Gastroesophageal sphincter (tissue), 4 donors: ENCODE measurements at regions not wholly inside any gene's neighbourhood (a gene's known extent, or its start where the extent isn't known, plus 50 kb on each side); places are given as distances from the start of the nearest gene placed in this dataset.

ENCODE experiments used
- ATAC-seq: fragments of 150-250 bp; one replicate; pipeline ENCODE4 v1.9.1; 2016; ENCODE audit warnings: mild to moderate bottlenecking, moderate library complexity
- H3K27ac ChIP-seq, 4 donors: fragments of 200-600 bp; sonication (generic) in 3 of 4; 1 replicate in 3 of 4; 2 replicates in 1 of 4; pipeline ENCODE4 v1.5.1; 2016 to 2019
- H3K27me3 ChIP-seq: fragments of 200-600 bp; sonication (generic); one replicate; pipeline ENCODE4 v1.5.1; 2019
- H3K36me3 ChIP-seq, 2 donors: fragments of 200-600 bp; sonication (generic); one replicate each; pipeline ENCODE4 v1.5.1; 2019; ENCODE audit warnings: control low read depth in 1 of 2
- H3K4me1 ChIP-seq, 3 donors: fragments of 200-600 bp; sonication (generic); 1 replicate in 2 of 3; 2 replicates in 1 of 3; pipeline ENCODE4 v1.5.1; 2016 to 2019; ENCODE audit warnings: control low read depth in 2 of 3
- H3K4me3 ChIP-seq, 2 donors: fragments of 200-600 bp; sonication (generic); one replicate each; pipeline ENCODE4 v1.5.1; 2019; ENCODE audit warnings: mild to moderate bottlenecking in 1 of 2, moderate library complexity in 1 of 2
- H3K9me3 ChIP-seq, 3 donors: fragments of 200-600 bp; sonication (generic); one replicate each; pipeline ENCODE4 v1.5.1; 2017 to 2019; ENCODE audit warnings: control low read depth in 2 of 3
- CTCF ChIP-seq, 4 experiments: fragments of 200-600 bp in 2 of 4; fragments of 450-650 bp in 2 of 4; sonication (generic) in 1 of 4; IDR thresholded peaks; one replicate each; pipeline ENCODE4 v1.5.1; 2017 to 2019; ENCODE audit warnings: antibody characterized with exemption in 4 of 4, mild to moderate bottlenecking in 2 of 4, moderate library complexity in 2 of 4
- EP300 ChIP-seq: sonication (generic); formaldehyde crosslinking; IDR thresholded peaks from one replicate; pipeline ENCODE4 v1.6.1; 2017; ENCODE audit warnings: antibody characterized with exemption, mild to moderate bottlenecking
- POLR2A ChIP-seq, 2 donors: fragments of 450-650 bp; IDR thresholded peaks; one replicate each; pipeline ENCODE4 v1.6.1; 2017; ENCODE audit warnings: antibody characterized with exemption in 2 of 2, mild to moderate bottlenecking in 2 of 2, moderate library complexity in 1 of 2
- POLR2AphosphoS5 ChIP-seq: sonication (generic); formaldehyde crosslinking; IDR thresholded peaks from one replicate; pipeline ENCODE4 v1.6.1; 2017; ENCODE audit warnings: antibody characterized with exemption
- WGBS, 2 donors: methylation state at CpG; one replicate each; pipeline ENCODE4 v1.1.5; 2018; ENCODE audit warnings: low coverage in 1 of 2; 5-methylcytosine and 5-hydroxymethylcytosine counted together

DNA sequence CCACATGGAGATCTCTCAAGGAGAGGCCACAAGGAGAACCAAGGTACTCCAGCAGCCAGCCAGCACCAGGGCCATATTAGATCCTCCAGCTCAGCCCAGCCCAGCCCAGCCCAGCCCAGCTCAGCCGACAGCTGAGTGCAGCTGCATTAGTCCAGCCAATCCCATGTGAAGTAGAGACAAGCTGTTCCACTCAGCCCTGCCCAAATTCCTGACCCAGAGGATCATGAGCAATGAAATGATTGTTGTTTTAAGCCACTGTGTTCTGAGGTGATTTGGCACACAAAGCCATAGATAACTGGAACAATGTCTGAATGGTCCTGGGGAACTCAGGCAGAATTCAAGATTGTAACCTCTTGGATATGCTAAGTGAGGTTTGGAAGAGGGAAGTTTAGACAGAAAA is 59.5 kb upstream of the BMP2 start:
- WGBS, 2 donors = no CpG with 5 or more reads among the region's 1 CpG

GRCh38 chr20:6707321-6707831 is 60.1 kb upstream of the BMP2 start:
- ATAC-seq = no peak
- Histone ChIP-seq H3K9me3 (no peaks in the 10 kb centered on the region), H3K36me3 (no peaks in the 10 kb centered on the region), H3K27me3 (no peaks in the 10 kb centered on the region), H3K4me1 (peaks cover 0 to 10% (median 5%) of the 10 kb centered on the region in 3 donors), H3K27ac (no peak overlapping the region), H3K4me3 (no peak overlapping the region)
- 85 to 88% methylated on average over 3 to 7 of the region's 7 CpGs for WGBS, 2 donors
- no peak for TF ChIP-seq CTCF (IDR thresholded peaks at IDR 0.05)
- no peak for TF ChIP-seq POLR2AphosphoS5
- no peak for TF ChIP-seq POLR2A (IDR thresholded peaks at IDR 0.05)
- TF ChIP-seq EP300 = no peak

More for the DNA sequence above, 59.5 kb upstream of the BMP2 start:
- Histone ChIP-seq H3K9me3 (no peaks in the 10 kb centered on the region), H3K36me3 (no peaks in the 10 kb centered on the region), H3K27ac (no peak overlapping the region), H3K4me1 (peaks cover 0 to 10% (median 5%) of the 10 kb centered on the region in 3 donors), H3K27me3 (no peaks in the 10 kb centered on the region), H3K4me3 (no peak overlapping the region)
- ATAC-seq = peak; percentile 73
- TF ChIP-seq POLR2A (IDR thresholded peaks at IDR 0.05) (no peak), EP300 (no peak), POLR2AphosphoS5 (no peak), CTCF (IDR thresholded peaks at IDR 0.05) (no peak)

- Histone ChIP-seq H3K4me3 (no peak overlapping the region), H3K27ac (no peak overlapping the region), H3K9me3 (no peaks in the 10 kb centered on the region), H3K27me3 (no peaks in the 10 kb centered on the region), H3K36me3 (no peaks in the 10 kb centered on the region), H3K4me1 (peaks cover 0 to 14% (median 5%) of the 10 kb centered on the region in 3 donors)
- ATAC-seq = no peak
- no peak for TF ChIP-seq POLR2A (IDR thresholded peaks at IDR 0.05)
- no peak for TF ChIP-seq CTCF (IDR thresholded peaks at IDR 0.05)
- no peak for TF ChIP-seq POLR2AphosphoS5
- 90 to 93% methylated on average over 6 of the region's 7 CpGs for WGBS, 2 donors
Observed at GRCh38 chr20:6705926-6706548, 61.4 kb upstream of the BMP2 start.

- no peak for TF ChIP-seq CTCF (IDR thresholded peaks at IDR 0.05)
- no peak for TF ChIP-seq EP300
- no peak for TF ChIP-seq POLR2A (IDR thresholded peaks at IDR 0.05)
- TF ChIP-seq POLR2AphosphoS5 = no peak
- Histone ChIP-seq H3K27me3 (no peaks in the 10 kb centered on the region), H3K4me1 (peaks cover 0 to 14% (median 5%) of the 10 kb centered on the region in 3 donors), H3K27ac (peak overlapping the region in 1 of 4 donors; percentile 12), H3K36me3 (no peaks in the 10 kb centered on the region), H3K4me3 (no peak overlapping the region), H3K9me3 (no peaks in the 10 kb centered on the region)
- WGBS, 2 donors = 77 to 87% methylated on average over 6 of the region's 6 CpGs
- ATAC-seq = no peak
Observed at GRCh38 chr20:6705106-6705766, 62.2 kb upstream of the BMP2 start.
